Left lung (tissue), 4 donors: ENCODE measurements at regions not wholly inside any gene's neighbourhood (a gene's known extent, or its start where the extent isn't known, plus 50 kb on each side); places are given as distances from the start of the nearest gene placed in this dataset.
A peak's percentile ranks its signal among the peaks of the same experiment; 100 is the strongest.

ENCODE experiments used
- ATAC-seq: fragments of 200-7000 bp; cut with Tn5 transposase; one replicate; pipeline ENCODE4 v1.9.1; 2020; ENCODE audit warnings: moderate library complexity
- DNase-seq, 4 donors: peaks; one replicate each; pipeline ENCODE4 v3.0.0-alpha.2; 2013 to 2020
- H3K27ac ChIP-seq, 2 donors: fragments of 200-600 bp; sonication (generic) in 1 of 2; one replicate each; pipeline versions ENCODE4 v1.5.0 to v1.8.0; 2020 to 2021
- H3K27me3 ChIP-seq, 2 donors: fragments of 200-600 bp; sonication (generic) in 1 of 2; one replicate each; pipeline versions ENCODE4 v1.5.0 to v1.8.0; 2020 to 2021
- H3K36me3 ChIP-seq, 2 donors: fragments of 200-600 bp; sonication (generic) in 1 of 2; one replicate each; pipeline versions ENCODE4 v1.5.0 to v1.8.0; 2020 to 2021
- H3K4me1 ChIP-seq, 2 donors: fragments of 200-600 bp; one replicate each; pipeline ENCODE4 v1.8.0; 2021
- H3K4me3 ChIP-seq, 2 donors: fragments of 200-600 bp; sonication (generic) in 1 of 2; one replicate each; pipeline versions ENCODE4 v1.5.0 to v1.8.0; 2020 to 2021; ENCODE audit warnings: mild to moderate bottlenecking in 1 of 2
- H3K9me3 ChIP-seq, 2 donors: fragments of 200-600 bp; sonication (generic) in 1 of 2; one replicate each; pipeline versions ENCODE4 v1.5.0 to v1.8.0; 2020 to 2021
- intact Hi-C, 2 donors: fragments of 100-400 bp; cut with DNase I; formaldehyde crosslinking; loops; one replicate each; pipeline versions ENCODE4 v1.11.2 to v1.14.2; 2022
- TF ChIP-seq, protein P1 (sequence below), 2 donors: fragments of 200-600 bp; sonication (generic) in 1 of 2; IDR thresholded peaks; one replicate each; pipeline versions ENCODE4 v1.5.0 to v1.8.0; 2021; ENCODE audit warnings: antibody characterized with exemption in 2 of 2
- donor health status: DM: no; HTN: yes; CAD: no.
- donor health status: DM: no; HTN: no; CAD: no.

DNA sequence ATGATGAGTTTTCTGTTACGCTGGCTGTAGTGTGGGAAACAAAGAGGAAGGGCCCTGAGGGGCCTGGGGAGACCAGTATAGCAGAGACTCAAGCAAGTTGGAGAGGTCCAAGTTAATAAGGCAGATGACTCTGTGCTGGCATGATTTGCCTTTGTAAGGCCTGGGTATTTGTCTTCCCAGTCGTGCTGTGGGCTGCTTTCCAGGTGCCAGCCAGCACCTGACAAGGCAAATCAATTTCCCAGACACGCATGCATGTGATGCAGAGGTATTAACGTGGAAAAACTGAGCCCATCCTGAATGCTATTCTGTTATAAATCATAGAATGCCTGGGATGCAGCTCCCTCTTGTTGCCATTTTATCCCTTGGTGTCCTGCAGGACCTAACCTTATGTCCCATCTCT lies 175.6 kb downstream of the MFSD1 start:
- Histone ChIP-seq H3K4me3 (no peak overlapping the region), H3K27ac (no peak overlapping the region), H3K4me1 (no peaks in the 10 kb centered on the region), H3K36me3 (no peaks in the 10 kb centered on the region), H3K27me3 (no peaks in the 10 kb centered on the region), H3K9me3 (peaks cover 0 to 4% of the 10 kb centered on the region in 2 donors)
- ATAC-seq (no peak), DNase-seq (no peak)
- TF ChIP-seq, protein P1, sequence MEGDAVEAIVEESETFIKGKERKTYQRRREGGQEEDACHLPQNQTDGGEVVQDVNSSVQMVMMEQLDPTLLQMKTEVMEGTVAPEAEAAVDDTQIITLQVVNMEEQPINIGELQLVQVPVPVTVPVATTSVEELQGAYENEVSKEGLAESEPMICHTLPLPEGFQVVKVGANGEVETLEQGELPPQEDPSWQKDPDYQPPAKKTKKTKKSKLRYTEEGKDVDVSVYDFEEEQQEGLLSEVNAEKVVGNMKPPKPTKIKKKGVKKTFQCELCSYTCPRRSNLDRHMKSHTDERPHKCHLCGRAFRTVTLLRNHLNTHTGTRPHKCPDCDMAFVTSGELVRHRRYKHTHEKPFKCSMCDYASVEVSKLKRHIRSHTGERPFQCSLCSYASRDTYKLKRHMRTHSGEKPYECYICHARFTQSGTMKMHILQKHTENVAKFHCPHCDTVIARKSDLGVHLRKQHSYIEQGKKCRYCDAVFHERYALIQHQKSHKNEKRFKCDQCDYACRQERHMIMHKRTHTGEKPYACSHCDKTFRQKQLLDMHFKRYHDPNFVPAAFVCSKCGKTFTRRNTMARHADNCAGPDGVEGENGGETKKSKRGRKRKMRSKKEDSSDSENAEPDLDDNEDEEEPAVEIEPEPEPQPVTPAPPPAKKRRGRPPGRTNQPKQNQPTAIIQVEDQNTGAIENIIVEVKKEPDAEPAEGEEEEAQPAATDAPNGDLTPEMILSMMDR (IDR thresholded peaks at IDR 0.05), result no peak
- intact Hi-C loops, result no loop called here

DNA sequence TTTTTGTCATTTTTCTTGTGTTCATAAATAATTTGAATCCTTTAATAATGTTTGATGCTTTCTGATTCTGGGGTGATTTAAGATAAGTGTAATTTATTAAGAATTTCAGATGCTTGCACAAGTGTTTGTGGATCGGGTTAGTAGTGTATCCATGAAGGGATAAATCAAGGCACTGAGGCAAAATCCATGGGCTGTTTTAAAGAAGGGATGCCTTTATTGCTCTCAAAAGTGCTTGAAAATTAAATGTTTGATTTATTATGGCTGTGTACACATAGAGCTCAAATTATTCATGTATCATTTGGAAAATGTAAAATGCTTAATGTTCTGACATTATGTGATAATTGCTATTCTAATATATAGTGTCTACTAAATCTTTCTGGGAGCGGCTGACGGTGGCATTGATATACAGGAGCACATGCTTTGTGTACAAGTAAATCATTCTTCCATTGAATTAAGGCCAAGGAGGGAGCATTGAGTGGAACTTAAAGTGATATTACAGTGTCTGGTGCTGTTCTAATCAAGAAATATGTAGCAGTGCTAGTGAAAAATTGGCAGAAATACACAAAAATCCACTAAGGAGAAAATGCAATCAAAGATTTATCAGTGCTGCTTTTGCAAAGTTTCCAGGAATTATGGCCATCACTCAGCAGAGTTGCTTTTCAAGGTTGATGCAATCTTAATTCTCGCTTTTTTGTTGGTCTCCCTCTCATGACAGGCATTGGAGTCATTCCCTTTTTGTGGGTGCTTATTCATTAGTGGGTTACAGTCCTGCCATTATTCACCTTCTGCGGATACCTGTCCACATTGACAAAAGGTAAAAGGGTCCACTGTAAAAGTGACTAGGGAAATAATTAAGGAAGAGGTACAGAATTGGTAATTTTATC lies 181.6 kb downstream of the MFSD1 start:
- Histone ChIP-seq H3K4me3 (no peak overlapping the region), H3K27me3 (no peaks in the 10 kb centered on the region), H3K27ac (no peak overlapping the region), H3K36me3 (no peaks in the 10 kb centered on the region), H3K9me3 (peaks cover 0 to 12% of the 10 kb centered on the region in 2 donors), H3K4me1 (no peaks in the 10 kb centered on the region)
- ATAC-seq, result no peak
- DNase-seq, result no peak
- intact Hi-C loops, result no loop called here
- TF ChIP-seq, protein P1 (IDR thresholded peaks at IDR 0.05), result no peak

DNA sequence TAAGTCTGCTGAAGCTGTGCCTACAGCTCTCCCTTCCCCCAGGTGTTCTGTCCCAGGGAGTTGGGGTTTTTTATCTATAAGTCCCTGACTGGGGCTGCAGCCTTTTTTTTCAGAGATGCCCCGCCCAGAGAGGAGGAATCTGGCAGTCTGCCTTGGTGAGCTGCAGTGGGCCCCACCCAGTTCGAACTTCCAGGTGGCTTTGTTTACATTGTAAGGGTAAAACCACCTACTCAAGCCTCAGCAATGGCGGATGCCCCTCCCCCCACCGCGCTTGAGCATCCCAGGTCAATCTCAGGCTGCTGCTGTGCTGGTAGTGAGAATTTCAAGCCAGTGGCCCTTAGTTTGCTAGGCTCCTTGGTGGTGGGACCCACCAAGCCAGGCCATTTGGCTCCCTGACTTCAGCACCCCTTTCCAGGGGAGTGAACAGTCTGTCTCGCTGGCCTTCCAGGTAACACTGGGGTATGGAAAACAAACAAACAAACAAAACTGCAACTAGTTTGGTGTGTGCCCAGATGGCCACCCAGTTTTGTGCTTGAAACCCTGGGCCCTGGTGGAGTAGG lies 189.4 kb downstream of the MFSD1 start:
- intact Hi-C loops, result no loop called here
- ATAC-seq (peak; percentile 64), DNase-seq (peak; percentile 4 to 73 (median 46))
- H3K27ac ChIP-seq, result no peak overlapping the region
- peaks cover 0 to 9% of the 10 kb centered on the region in 2 donors for H3K9me3 ChIP-seq
- no peaks in the 10 kb centered on the region for H3K36me3 ChIP-seq
- H3K27me3 ChIP-seq, result no peaks in the 10 kb centered on the region
- H3K4me1 ChIP-seq, result no peaks in the 10 kb centered on the region
- TF ChIP-seq, protein P1 (IDR thresholded peaks at IDR 0.05), result no peak
- H3K4me3 ChIP-seq, result no peak overlapping the region

DNA sequence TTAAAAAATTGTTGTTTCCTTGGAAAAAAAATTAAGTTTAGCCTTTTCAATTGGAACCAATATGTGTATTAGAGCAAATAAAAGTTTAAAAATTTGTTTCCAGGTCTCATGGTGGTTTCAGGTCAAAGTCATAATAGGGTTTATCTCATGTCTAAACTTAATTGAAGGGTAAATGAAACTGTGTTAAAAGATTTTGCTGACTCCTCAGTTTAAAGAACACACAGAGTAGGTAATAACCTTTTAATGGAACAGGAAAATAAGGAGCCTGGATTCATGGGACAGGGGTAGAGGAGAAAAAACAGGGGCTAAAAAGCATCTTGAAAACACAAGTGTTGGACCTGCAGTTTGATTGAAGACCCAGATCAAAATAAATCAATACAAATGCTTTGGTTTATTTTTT lies 190.6 kb downstream of the MFSD1 start:
- Histone ChIP-seq H3K36me3 (no peaks in the 10 kb centered on the region), H3K4me1 (no peaks in the 10 kb centered on the region), H3K4me3 (no peak overlapping the region), H3K9me3 (peaks cover 0 to 4% of the 10 kb centered on the region in 2 donors), H3K27ac (no peak overlapping the region), H3K27me3 (no peaks in the 10 kb centered on the region)
- intact Hi-C loops, result no loop called here
- DNase-seq (no peak), ATAC-seq (no peak)
- TF ChIP-seq, protein P1 (IDR thresholded peaks at IDR 0.05), result no peak

DNA sequence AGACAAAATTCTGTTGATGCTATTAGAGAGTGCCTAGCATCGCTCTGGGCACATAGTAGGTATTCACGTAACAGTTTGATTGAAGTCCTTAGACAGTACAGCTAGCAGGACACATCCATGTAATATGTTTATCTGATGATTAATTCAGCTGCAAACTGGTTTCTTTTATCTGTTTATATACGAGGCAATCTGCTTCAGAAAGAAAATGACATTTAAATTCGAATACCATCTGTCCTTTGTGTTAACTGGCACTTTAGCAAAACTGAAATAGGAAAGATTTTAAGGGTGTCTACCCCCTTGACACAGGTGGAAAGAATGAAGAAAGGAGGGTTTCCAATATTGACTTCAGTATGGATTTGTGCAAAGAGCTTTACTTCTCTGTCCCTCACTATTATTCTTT lies 192.5 kb downstream of the MFSD1 start:
- intact Hi-C loops, result no loop called here
- DNase-seq (no peak), ATAC-seq (no peak)
- TF ChIP-seq, protein P1 (IDR thresholded peaks at IDR 0.05), result no peak
- no peaks in the 10 kb centered on the region for H3K36me3 ChIP-seq
- no peaks in the 10 kb centered on the region for H3K27me3 ChIP-seq
- no peak overlapping the region for H3K4me3 ChIP-seq
- H3K9me3 ChIP-seq, result peaks cover 0 to 1% of the 10 kb centered on the region in 2 donors
- H3K27ac ChIP-seq, result no peak overlapping the region
- H3K4me1 ChIP-seq, result no peaks in the 10 kb centered on the region
